ENCODE measurements at regions not wholly inside any gene's neighbourhood (a gene's known extent, or its start where the extent isn't known, plus 50 kb on each side); places are given as distances from the start of the nearest gene placed in this dataset.
"Not testable (repeated sequence)": the region's sequence is repeated elsewhere in the genome, so short reads cannot be mapped to it uniquely, and the experiment has no call there.

GRCh38 chr9:761793-762560 lies 79.5 kb upstream of the DMRT1 start:
- DNase-seq (ENCODE audit: low read depth) = no peak

GRCh38 chr9:763692-764091 lies 77.8 kb upstream of the DMRT1 start:
- DNase-seq (ENCODE audit: low read depth) = no peak

GRCh38 chr9:764105-764524 lies 77.4 kb upstream of the DMRT1 start:
- DNase-seq (ENCODE audit: low read depth) = no peak

- no peak for DNase-seq (ENCODE audit: low read depth)
Measured at GRCh38 chr9:764986-765385, 76.5 kb upstream of the DMRT1 start.

GRCh38 chr9:767061-767561 lies 74.4 kb upstream of the DMRT1 start:
- not testable (repeated sequence) for DNase-seq (ENCODE audit: low read depth)

- no peak for DNase-seq (ENCODE audit: low read depth)
Measured at GRCh38 chr9:776086-776485, 65.4 kb upstream of the DMRT1 start.

- no peak for DNase-seq (ENCODE audit: low read depth)
Measured at GRCh38 chr9:777978-778377, 63.5 kb upstream of the DMRT1 start.

GRCh38 chr9:784202-784601 lies 57.3 kb upstream of the DMRT1 start:
- DNase-seq (ENCODE audit: low read depth) = no peak

GRCh38 chr9:784916-785315 lies 56.6 kb upstream of the DMRT1 start:
- DNase-seq (ENCODE audit: low read depth) = no peak

- no peak for DNase-seq (ENCODE audit: low read depth)
Measured at GRCh38 chr9:785997-786396, 55.5 kb upstream of the DMRT1 start.

GRCh38 chr9:786405-786804 lies 55.1 kb upstream of the DMRT1 start:
- DNase-seq (ENCODE audit: low read depth) = no peak

GRCh38 chr9:788777-789176 lies 52.7 kb upstream of the DMRT1 start:
- no peak for DNase-seq (ENCODE audit: low read depth)

All from stimulated activated CD8-positive, alpha-beta memory T cell treated with anti-CD3 and anti-CD28 coated beads, Interleukin-15, amount 100 ng/mL, for 24 hours (primary cell).